Stimulated activated naive CD8-positive, alpha-beta T cell treated with anti-CD3 and anti-CD28 coated beads, Interleukin-15, amount 100 ng/mL, for 72 hours (primary cell): ENCODE measurements at regions not wholly inside any gene's neighbourhood (a gene's known extent, or its start where the extent isn't known, plus 50 kb on each side); places are given as distances from the start of the nearest gene placed in this dataset.
"Not testable (repeated sequence)": the region's sequence is repeated elsewhere in the genome, so short reads cannot be mapped to it uniquely, and the experiment has no call there.

Experiments used
- ATAC-seq: fragments of 150-1000 bp; cut with Tn5 transposase; 2 replicates; pipeline ENCODE4 v1.10.0; 2021; ENCODE audit warnings: mild to moderate bottlenecking, moderate library complexity
- DNase-seq, 2 donors: peaks; one replicate each; pipeline ENCODE4 v3.0.0; 2021 to 2022
- H3K27ac Mint-ChIP-seq, 2 donors: one replicate each; pipeline ENCODE4 v1.8.0; 2022; ENCODE audit warnings: mild to moderate bottlenecking in 2 of 2, mixed read lengths in 2 of 2, moderate library complexity in 2 of 2
- H3K27me3 Mint-ChIP-seq: one replicate; pipeline ENCODE4 v1.8.0; 2022; ENCODE audit warnings: mixed read lengths
- H3K4me1 Mint-ChIP-seq: one replicate; pipeline ENCODE4 v1.8.0; 2022; ENCODE audit warnings: mild to moderate bottlenecking, mixed read lengths
- H3K4me3 Mint-ChIP-seq, 2 donors: one replicate each; pipeline ENCODE4 v1.8.0; 2022; ENCODE audit warnings: mild to moderate bottlenecking in 2 of 2, mixed read lengths in 2 of 2, moderate library complexity in 1 of 2
- H3K9me3 Mint-ChIP-seq, 2 donors: one replicate each; pipeline ENCODE4 v1.8.0; 2022; ENCODE audit warnings: mixed read lengths in 2 of 2

DNA sequence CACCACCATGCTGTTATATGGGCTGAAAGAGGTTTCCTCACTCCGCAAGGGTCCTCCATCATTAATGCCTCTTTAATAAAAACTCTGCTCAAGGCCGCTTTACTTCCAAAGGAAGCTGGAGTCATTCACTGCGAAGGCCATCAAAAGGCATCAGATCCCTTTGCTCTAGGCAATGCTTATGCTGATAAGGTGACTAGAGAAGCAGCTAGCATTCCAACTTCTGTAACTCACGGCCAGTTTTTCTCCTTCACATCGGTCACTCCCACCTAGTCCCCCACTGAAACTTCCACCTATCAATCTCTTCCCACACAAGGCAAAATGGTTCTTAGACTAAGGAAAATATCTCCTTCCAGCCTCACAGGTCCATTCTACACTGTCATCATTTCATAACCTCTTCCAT is 124.2 kb upstream of the RMP24 start:
- ATAC-seq, H3K9me3 Mint-ChIP-seq, H3K4me3 Mint-ChIP-seq: not testable (repeated sequence)

DNA sequence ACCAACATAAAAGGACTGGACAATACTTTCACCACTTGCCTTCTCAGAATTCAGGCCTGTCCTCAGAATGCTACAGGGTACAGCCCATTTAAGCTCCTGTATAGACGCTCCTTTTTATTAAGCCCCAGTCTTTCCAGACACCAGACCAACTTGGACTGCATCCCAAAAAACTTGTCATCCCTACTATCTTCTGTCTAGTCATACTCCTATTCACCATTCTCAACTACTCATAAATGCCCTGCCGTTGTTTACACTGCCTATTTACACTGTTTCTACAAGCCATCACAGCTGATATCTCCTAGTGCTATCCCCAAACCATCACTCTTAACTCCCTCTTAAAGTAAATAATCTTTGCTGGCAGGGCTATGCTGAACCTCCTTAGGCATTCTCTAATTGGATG is 123.2 kb upstream of the RMP24 start:
- not testable (repeated sequence) for H3K27me3 Mint-ChIP-seq, H3K27ac Mint-ChIP-seq, H3K4me3 Mint-ChIP-seq, H3K9me3 Mint-ChIP-seq, ATAC-seq, DNase-seq, H3K4me1 Mint-ChIP-seq

More for the DNA sequence above, 124.2 kb upstream of the RMP24 start:
- not testable (repeated sequence) for H3K27ac Mint-ChIP-seq, DNase-seq, H3K4me1 Mint-ChIP-seq, H3K27me3 Mint-ChIP-seq

DNA sequence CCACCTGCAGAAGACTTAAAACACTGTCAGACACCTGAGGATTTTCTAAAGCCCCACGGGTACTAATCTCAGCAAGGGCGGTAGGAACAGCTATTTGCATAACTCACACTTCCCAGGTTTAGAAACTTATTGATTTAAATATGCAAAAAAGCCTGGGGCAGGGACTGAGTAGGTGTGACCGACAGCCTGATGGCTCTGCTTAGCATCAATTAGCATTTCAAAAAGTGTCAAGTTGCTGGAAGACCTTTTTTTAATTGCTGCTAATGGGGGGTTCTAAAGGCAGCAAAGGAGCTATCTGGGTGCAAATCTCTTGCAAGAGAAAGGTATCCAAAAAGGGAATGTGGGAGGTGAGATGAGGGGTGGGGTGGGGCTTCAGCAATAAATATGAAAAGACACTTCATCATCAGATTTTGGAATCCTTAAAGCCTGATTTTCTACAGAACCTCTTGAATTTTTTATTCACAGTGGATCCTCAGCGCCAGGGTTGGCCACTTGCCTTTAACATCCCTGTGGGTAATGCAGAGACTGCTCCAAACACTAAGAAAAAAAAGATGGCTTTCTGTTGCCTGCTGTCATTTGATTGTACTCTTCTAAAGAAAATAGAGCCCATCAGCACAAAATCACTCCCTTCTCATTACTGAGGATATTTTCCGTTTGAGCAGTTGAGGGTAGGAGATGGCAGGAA is 121.1 kb upstream of the RMP24 start:
- Mint-ChIP-seq H3K9me3 (peaks cover 0 to 3% of the 10 kb centered on the region in 2 donors), H3K27me3 (peaks cover 17% of the 10 kb centered on the region), H3K4me3 (no peak overlapping the region), H3K4me1 (no peaks in the 10 kb centered on the region), H3K27ac (no peak overlapping the region)
- DNase-seq: no peak
- ATAC-seq: no peak

DNA sequence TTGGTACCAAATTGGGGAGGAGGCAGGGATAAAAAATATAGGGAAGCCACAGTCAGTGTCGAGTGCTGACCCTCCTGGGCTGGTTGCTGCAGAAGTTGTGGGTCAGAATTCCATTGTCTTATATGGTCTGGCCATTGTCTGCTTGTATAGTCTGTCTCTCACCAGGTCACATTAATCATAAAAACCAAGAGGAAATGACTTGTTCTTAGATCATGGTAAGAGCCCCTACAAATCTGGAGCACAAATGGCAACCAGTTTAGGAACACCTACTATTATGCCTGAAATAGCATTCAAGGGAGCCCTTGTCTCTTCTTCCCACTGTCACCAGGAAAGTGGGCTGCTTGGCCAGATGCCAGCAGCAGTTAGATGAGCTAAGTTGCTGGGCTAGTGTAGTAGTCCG is 119.7 kb upstream of the RMP24 start:
- no peak overlapping the region for H3K4me3 Mint-ChIP-seq
- no peaks in the 10 kb centered on the region for H3K4me1 Mint-ChIP-seq
- DNase-seq (no peak), ATAC-seq (no peak)
- H3K27ac Mint-ChIP-seq: no peak overlapping the region
- peaks cover 19% of the 10 kb centered on the region for H3K27me3 Mint-ChIP-seq
- H3K9me3 Mint-ChIP-seq: peaks cover 0 to 4% of the 10 kb centered on the region in 2 donors

DNA sequence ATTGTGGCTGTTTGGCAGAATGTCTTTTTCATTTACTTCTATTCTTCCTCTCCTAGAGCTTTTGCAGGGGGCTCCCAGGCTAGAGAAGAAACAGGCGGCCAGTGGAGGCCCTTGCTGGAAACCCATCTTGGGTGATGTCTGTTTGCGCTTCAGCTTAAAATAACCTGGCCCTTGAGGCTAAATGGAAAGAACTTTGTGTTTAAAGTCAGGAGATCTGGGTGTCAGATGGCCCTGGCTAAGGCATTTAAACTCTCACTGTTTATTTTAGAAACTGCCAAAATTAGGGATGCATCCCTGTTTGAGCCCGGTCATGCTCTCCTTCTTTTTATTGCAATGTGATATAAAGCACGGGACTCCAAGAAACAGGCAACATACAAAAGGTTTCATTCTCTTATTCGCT is 118.4 kb upstream of the RMP24 start:
- Mint-ChIP-seq H3K4me1 (no peaks in the 10 kb centered on the region), H3K9me3 (peaks cover 0 to 4% of the 10 kb centered on the region in 2 donors), H3K27me3 (peaks cover 19% of the 10 kb centered on the region), H3K4me3 (no peak overlapping the region), H3K27ac (no peak overlapping the region)
- ATAC-seq (no peak), DNase-seq (no peak)

DNA sequence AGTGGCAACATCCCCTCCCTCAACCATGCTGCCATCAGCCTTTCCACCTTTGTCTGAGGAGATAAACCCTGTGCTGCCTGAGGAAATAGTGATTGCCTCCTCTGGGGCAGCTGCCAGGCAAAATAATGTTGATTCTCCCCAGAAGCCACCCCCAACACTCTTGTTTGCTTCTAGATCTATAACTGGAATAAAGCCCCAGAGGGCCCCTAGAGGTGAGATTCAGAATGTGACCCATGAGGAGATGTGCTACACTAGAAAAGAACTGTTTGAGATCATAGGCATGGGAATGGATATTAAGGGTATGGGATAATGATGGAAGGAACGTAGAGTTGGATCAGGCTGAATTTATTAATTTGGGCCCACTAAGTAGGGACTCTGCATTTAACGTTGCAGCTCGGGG is 116.3 kb upstream of the RMP24 start:
- no peak overlapping the region for H3K27ac Mint-ChIP-seq
- no peak overlapping the region for H3K4me3 Mint-ChIP-seq
- peaks cover 0 to 4% of the 10 kb centered on the region in 2 donors for H3K9me3 Mint-ChIP-seq
- DNase-seq (no peak), ATAC-seq (no peak)
- H3K4me1 Mint-ChIP-seq: no peaks in the 10 kb centered on the region
- peaks cover 19% of the 10 kb centered on the region for H3K27me3 Mint-ChIP-seq

DNA sequence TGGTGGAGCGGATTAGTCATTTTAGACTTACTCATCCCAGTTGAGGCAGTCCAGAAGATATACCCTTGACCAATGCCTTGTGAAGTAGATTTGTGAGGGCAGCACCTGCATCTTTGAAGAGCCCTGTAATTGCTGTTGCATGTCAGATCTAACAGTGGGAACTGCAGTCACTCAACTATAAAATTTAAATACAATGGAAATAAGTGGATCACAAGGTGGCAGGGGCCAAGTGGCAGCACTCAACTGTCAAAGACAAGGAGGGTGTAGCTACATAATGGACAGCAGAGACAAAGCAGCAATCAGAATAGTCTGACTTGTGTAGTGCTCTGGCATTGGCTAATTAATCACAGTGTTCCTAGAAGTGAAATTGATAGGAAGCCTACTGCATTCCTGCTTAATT is 115.8 kb upstream of the RMP24 start:
- H3K27ac Mint-ChIP-seq, H3K9me3 Mint-ChIP-seq, H3K4me3 Mint-ChIP-seq, DNase-seq, H3K4me1 Mint-ChIP-seq, ATAC-seq: not testable (repeated sequence)
- H3K27me3 Mint-ChIP-seq: peaks cover 18% of the 10 kb centered on the region

DNA sequence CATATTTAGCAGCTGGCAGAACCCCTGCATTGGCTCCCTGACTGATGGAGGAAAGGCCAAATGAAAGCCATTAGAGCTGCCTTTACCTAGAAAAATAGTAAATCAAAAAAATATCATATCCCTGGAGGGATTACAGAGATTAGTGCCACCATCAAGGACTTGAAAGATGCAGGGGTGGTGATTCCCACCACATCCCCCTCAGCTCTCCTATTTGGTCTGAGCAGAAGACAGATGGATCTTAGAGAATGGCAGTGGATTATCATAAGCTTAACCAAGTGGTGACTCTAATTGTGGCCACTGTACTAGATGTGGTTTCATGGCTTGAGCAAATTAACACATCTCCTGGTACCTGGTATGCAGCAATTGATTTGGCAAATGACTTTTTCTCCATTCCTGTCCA is 114.9 kb upstream of the RMP24 start:
- H3K4me1 Mint-ChIP-seq, H3K9me3 Mint-ChIP-seq, ATAC-seq, H3K4me3 Mint-ChIP-seq, H3K27ac Mint-ChIP-seq, DNase-seq: not testable (repeated sequence)
- H3K27me3 Mint-ChIP-seq: peaks cover 14% of the 10 kb centered on the region

DNA sequence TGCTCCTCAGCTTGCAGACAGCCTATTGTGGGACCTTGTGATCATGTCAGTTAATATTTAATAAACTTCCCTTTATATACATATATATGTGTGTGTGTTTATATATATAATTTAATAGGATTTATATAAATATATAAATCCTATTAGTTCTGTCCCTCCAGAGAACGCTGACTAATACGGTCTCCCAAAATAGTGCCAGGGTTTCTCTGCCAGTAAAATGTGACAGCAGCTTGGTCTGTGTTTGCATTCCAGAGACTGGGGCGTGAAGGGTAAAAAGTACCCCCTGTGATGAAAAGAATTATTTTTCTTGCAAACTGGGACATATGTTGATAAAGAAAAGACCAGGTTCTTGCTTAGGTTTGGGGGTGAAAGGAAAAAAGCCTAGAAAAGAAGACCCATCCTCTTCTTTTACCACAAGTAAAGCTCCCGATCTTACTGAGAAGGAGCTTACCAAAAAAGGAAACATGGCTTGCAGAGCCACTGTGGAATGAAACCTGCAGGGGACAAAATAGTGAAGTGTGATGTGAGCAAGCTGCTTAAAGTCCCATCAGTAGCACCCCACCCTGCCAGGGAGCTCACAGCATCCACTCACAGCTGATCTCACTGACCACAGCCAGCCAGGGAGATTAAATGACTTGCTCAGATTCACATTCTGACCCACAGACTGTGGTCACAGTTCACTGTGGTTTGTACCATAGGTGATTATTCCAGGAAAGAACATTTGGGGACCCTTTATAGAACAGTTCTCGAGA is 110.9 kb upstream of the RMP24 start:
- Mint-ChIP-seq H3K9me3 (no peaks in the 10 kb centered on the region), H3K27me3 (peaks cover 1% of the 10 kb centered on the region), H3K4me1 (peaks cover 5% of the 10 kb centered on the region), H3K27ac (no peak overlapping the region), H3K4me3 (no peak overlapping the region)
- ATAC-seq (peak; percentile 58), DNase-seq (peak in 1 of 2 donors; percentile 11)

DNA sequence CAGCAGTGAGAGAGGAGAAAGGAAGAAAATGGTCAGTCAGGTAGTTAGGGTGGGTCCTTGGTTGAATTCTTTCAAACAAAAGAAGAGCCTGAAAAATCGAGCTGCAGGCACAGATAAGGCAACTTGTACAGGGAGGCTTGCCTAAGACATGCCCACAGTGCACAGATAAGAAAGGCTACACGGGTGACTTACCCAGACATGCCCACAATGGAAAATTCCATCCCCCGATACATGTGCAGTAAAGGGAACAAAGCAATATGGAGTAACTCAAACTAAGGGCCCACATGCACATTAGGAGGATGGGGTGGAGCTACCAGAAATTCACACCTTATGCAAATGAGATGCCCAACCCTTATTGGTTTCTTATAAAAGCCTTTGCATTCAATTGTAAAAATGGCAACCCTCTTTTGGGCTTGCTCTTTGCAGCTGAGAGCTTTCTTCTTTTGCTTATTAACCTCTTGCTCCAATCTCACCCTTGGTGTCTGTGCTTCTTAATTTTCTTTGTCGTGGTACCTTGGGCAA is 110.3 kb upstream of the RMP24 start:
- Mint-ChIP-seq H3K4me3 (no peak overlapping the region), H3K27me3 (no peaks in the 10 kb centered on the region), H3K9me3 (no peaks in the 10 kb centered on the region), H3K27ac (peak overlapping the region in 1 of 2 donors; percentile 41), H3K4me1 (peaks cover 5% of the 10 kb centered on the region)
- ATAC-seq (peak; percentile 23), DNase-seq (no peak)

DNA sequence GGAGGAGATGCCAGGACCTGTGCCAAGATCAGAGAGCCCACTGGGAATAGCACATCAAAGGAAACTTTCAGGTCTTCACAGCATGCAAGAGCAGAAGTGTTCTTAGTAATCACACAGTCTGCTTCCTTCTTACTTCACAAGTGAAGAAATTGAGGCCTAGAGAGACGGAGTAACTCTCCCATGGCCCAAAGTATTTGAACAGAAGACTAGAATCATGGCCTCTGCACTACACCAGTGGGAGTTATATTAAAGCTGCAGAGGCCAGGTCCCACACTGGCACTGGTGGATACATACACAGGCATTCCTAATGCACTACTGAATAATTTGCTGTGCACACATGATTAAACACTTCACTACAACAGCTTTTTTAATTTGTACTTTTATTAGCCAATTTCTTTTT is 107.6 kb upstream of the RMP24 start:
- Mint-ChIP-seq H3K27me3 (no peaks in the 10 kb centered on the region), H3K4me1 (peaks cover 5% of the 10 kb centered on the region), H3K4me3 (no peak overlapping the region), H3K27ac (no peak overlapping the region), H3K9me3 (no peaks in the 10 kb centered on the region)
- DNase-seq (no peak), ATAC-seq (no peak)

DNA sequence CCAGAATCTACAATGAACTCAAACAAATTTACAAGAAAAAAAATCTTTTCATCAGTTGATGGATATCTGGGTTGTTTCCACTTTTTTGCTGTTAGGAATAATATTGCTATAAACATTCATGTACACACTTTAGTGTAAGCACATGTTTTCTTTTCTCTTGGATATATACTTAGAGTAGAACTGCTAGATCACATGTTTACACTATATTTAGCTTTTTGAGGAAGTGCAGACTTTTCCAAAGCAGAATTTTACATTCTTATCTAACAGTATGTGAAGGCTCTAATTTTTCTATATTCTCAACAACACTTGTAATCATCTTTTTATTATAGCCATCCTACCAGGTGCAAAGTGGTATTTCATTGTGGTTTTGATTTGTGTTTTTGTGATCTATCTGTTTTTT is 103.6 kb upstream of the RMP24 start:
- ATAC-seq: no peak
- DNase-seq: no peak

DNA sequence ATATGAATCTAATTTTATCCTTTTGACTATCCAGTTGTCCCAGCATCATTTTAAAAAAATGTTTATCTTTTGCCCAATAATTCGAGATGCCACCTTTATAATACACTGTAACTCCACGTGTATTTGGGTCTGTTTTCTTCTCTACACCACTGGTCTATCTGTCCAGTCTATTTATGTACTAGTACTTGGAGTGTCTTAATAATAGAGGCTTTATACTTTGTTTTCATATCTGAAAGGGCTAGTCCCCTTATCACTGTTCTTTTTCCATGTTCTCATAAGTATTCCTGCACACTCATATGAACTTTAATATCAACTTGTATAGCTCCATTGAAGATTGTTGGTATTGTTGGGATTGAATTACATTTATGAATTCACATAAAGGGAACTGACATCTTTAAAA is 101.1 kb upstream of the RMP24 start:
- H3K27me3 Mint-ChIP-seq: peaks cover 3% of the 10 kb centered on the region

More for the DNA sequence above, 103.6 kb upstream of the RMP24 start:
- H3K4me1 Mint-ChIP-seq: no peaks in the 10 kb centered on the region
- no peaks in the 10 kb centered on the region for H3K9me3 Mint-ChIP-seq
- no peak overlapping the region for H3K4me3 Mint-ChIP-seq
- no peaks in the 10 kb centered on the region for H3K27me3 Mint-ChIP-seq
- no peak overlapping the region for H3K27ac Mint-ChIP-seq

DNA sequence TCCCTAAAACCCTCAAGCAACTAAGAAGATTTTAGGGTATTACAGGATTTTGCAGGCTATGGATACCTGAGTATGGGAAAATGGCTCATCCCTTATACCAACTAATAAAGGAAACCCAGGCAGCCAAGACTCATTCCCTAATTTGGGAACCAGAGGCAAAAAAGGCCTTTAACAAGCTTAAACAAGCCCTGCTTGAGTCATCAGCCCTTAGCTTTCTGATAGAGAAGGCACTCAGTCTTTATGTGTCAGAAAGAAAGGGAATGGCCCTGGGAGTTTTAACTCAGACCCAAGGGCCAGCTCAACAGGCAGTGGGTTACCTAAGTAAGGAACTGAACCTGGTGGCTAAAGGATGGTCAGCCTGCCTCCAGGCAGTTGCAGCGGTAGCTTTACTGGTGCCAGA is 96.9 kb upstream of the RMP24 start:
- Mint-ChIP-seq H3K27ac (no peak overlapping the region), H3K4me3 (no peak overlapping the region)
- DNase-seq: no peak

More for the DNA sequence above, 101.1 kb upstream of the RMP24 start:
- H3K4me1 Mint-ChIP-seq: no peaks in the 10 kb centered on the region
- no peak for ATAC-seq
- no peaks in the 10 kb centered on the region for H3K9me3 Mint-ChIP-seq
- no peak overlapping the region for H3K27ac Mint-ChIP-seq
- no peak overlapping the region for H3K4me3 Mint-ChIP-seq
- no peak for DNase-seq

DNA sequence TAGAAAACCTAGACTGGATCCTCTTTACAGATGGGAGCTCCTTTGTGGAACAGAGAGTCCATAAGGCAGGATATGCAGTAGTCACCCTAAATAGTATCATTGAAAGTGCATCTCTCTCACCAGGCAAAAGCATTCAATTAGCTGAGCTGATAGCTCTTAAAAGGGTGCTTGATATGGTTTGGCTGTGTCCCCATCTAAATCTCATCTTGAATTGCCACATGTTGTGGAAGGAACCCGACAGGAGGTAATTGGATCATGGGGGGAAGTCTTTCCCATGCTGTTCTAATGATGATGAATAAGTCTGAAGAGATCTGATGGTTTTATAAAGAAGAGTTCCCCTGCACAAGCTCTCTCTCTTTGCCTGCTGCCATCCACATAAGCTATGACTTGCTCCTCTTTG is 96.2 kb upstream of the RMP24 start:
- Mint-ChIP-seq H3K4me1 (no peaks in the 10 kb centered on the region), H3K9me3 (no peaks in the 10 kb centered on the region), H3K27me3 (peaks cover 8% of the 10 kb centered on the region), H3K27ac (no peak overlapping the region), H3K4me3 (no peak overlapping the region)
- ATAC-seq: no peak
- no peak for DNase-seq

More for the DNA sequence above, 96.9 kb upstream of the RMP24 start:
- H3K27me3 Mint-ChIP-seq: peaks cover 8% of the 10 kb centered on the region
- H3K4me1 Mint-ChIP-seq: no peaks in the 10 kb centered on the region
- H3K9me3 Mint-ChIP-seq: no peaks in the 10 kb centered on the region
- ATAC-seq: no peak

DNA sequence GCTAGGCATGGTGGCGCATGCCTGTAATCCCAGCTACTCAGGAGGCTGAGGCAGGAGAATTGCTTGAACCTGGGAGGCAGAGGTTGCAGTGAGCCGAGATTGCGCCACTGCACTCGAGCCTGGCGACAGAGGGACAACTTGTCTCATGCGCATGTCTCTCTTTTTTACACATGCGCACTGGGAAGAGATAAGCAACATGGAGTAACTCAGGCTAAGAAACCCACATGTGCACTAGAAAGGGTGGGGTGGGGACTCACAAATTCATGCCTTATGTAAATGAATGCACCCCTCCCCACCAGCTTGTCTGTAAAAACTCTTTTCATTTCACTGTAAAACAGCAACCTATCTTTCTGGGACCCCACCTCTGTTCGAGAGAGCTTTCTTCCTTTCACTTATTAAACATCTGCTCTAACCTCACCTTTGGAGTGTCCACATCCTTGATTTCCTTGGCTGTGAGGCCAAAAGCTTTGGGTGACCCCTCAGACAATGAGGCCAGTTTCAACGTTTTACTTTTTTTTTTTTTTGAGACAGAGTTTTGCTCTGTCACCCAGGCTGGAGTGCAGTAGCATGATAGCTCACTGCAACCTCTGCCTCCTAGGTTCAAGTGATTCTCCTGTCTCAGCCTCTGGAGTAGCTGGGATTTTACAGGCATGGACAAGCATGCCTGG is 91.6 kb upstream of the RMP24 start:
- Mint-ChIP-seq H3K27ac (no peak overlapping the region), H3K4me1 (no peaks in the 10 kb centered on the region), H3K9me3 (no peaks in the 10 kb centered on the region), H3K27me3 (peaks cover 8% of the 10 kb centered on the region), H3K4me3 (no peak overlapping the region)
- DNase-seq: no peak
- no peak for ATAC-seq
